Caco-2 (cell line): ENCODE measurements at regions not wholly inside any gene's neighbourhood (a gene's known extent, or its start where the extent isn't known, plus 50 kb on each side); places are given as distances from the start of the nearest gene placed in this dataset.

Source experiments
- BruUV-seq: library from RNA; stranded (reverse); fragments of 400-500 nt; replicated peaks from 2 replicates; lab custom pipeline; 2021; lab: Mats Ljungman, UMichigan
- CTCF ChIA-PET: fragments of 300-600 bp; sonication (Branson Sonifier 250); formaldehyde crosslinking; loops from one replicate; lab custom pipeline; 2022; ENCODE audit warnings: antibody characterized with exemption; lab: Charles Lee
- POLR2A ChIA-PET: fragments of 300-600 bp; sonication (Branson Sonifier 250); formaldehyde crosslinking; loops from one replicate; lab custom pipeline; 2022; ENCODE audit warnings: antibody characterized with exemption; lab: Charles Lee
- DNase-seq, 2 experiments: peaks; one replicate each; pipeline versions ENCODE4 v3.0.0 to v3.0.0-alpha.2; 2020 to 2022
- H3K27me3 ChIP-seq: replicated peaks from 2 replicates; pipeline ENCODE4 v1.6.0; 2011; ENCODE audit warnings: low read length; ENCODE audit not compliant: control insufficient read depth, insufficient read depth
- H3K36me3 ChIP-seq: 2 replicates; pipeline ENCODE4 v1.5.1; 2011; ENCODE audit warnings: low read length; ENCODE audit not compliant: control insufficient read depth, insufficient read depth
- H3K4me1 ChIP-seq: fragments of 250-450 bp; sonication (Bioruptor Pico); 2 replicates; pipeline ENCODE4 v1.5.1; 2020; ENCODE audit warnings: mild to moderate bottlenecking
- H3K4me3 ChIP-seq: 2 replicates; pipeline ENCODE4 v1.5.1; 2011; ENCODE audit warnings: low read depth, mild to moderate bottlenecking, control low read depth, low read length
- H3K9me3 ChIP-seq: fragments of 250-450 bp; sonication (Bioruptor Pico); 2 replicates; pipeline ENCODE4 v1.5.1; 2020; ENCODE audit warnings: mild to moderate bottlenecking, moderate library complexity
- H3K27ac Mint-ChIP-seq: one replicate; pipeline ENCODE4 v1.8.0; 2022; ENCODE audit warnings: mixed read lengths; ENCODE audit not compliant: unreplicated experiment
- H3K27me3 Mint-ChIP-seq: one replicate; pipeline ENCODE4 v1.8.0; 2022; ENCODE audit warnings: mixed read lengths; ENCODE audit not compliant: insufficient read depth, unreplicated experiment
- H3K36me3 Mint-ChIP-seq: one replicate; pipeline ENCODE4 v1.8.0; 2022; ENCODE audit warnings: mild to moderate bottlenecking, mixed read lengths; ENCODE audit not compliant: insufficient read depth, unreplicated experiment
- H3K4me1 Mint-ChIP-seq: one replicate; pipeline ENCODE4 v1.8.0; 2022; ENCODE audit warnings: low read depth, mixed read lengths; ENCODE audit not compliant: unreplicated experiment
- H3K4me3 Mint-ChIP-seq: one replicate; pipeline ENCODE4 v1.8.0; 2022; ENCODE audit warnings: mild to moderate bottlenecking, moderate library complexity, mixed read lengths; ENCODE audit not compliant: unreplicated experiment
- H3K9me3 Mint-ChIP-seq: one replicate; pipeline ENCODE4 v1.8.0; 2022; ENCODE audit warnings: mixed read lengths; ENCODE audit not compliant: unreplicated experiment
- CTCF ChIP-seq, 2 experiments: fragments of 200-600 bp in 1 of 2; IDR thresholded peaks; 1 replicate in 1 of 2; 2 replicates in 1 of 2; pipeline versions ENCODE4 v1.5.1 to v1.8.0; 2011 to 2022; ENCODE audit warnings: antibody characterized with exemption in 1 of 2, control low read depth in 1 of 2, inconsistent platforms in 1 of 2, low read depth in 1 of 2, low read length in 1 of 2, mild to moderate bottlenecking in 1 of 2, moderate library complexity in 1 of 2; ENCODE audit not compliant: insufficient read depth in 1 of 2, severe bottlenecking in 1 of 2, unreplicated experiment in 1 of 2
- intact Hi-C: fragments of 100-400 bp; cut with micrococcal nuclease; formaldehyde crosslinking; loops from one replicate; pipeline ENCODE4 v1.10.0; 2022; ENCODE audit not compliant: unreplicated experiment

- H3K4me1 ChIP-seq, result no peaks in the 10 kb centered on the region
- intact Hi-C loops, result no loop called here
- no TSS peak for BruUV-seq
- no peaks in the 10 kb centered on the region for H3K27me3 ChIP-seq
- TF ChIP-seq CTCF (IDR thresholded peaks at IDR 0.05; ENCODE audit: insufficient read depth in 1 of 2, low read depth in 1 of 2, low read length in 1 of 2, severe bottlenecking in 1 of 2, unreplicated experiment in 1 of 2), result no peak
- Mint-ChIP-seq H3K27ac (no peak overlapping the region), H3K4me3 (no peak overlapping the region), H3K27me3 (no peaks in the 10 kb centered on the region), H3K4me1 (no peaks in the 10 kb centered on the region), H3K9me3 (peaks cover 16% of the 10 kb centered on the region), H3K36me3 (no peaks in the 10 kb centered on the region)
- no peak overlapping the region for H3K4me3 ChIP-seq
- POLR2A ChIA-PET, result no interaction called here
- no peaks in the 10 kb centered on the region for H3K9me3 ChIP-seq
- CTCF ChIA-PET, result no interaction called here
- DNase-seq, result no peak
- H3K36me3 ChIP-seq, result no peaks in the 10 kb centered on the region
Measured at GRCh38 chr3:106540743-106541142, 671.9 kb upstream of the CBLB start.

GRCh38 chr3:106542101-106542769 is 673.4 kb upstream of the CBLB start:
- H3K9me3 ChIP-seq, result no peaks in the 10 kb centered on the region
- ChIA-PET CTCF (no interaction called here), POLR2A (no interaction called here)
- DNase-seq, result no peak
- BruUV-seq, result no TSS peak
- no peak overlapping the region for H3K27ac Mint-ChIP-seq
- intact Hi-C loops, result no loop called here
- H3K4me1 Mint-ChIP-seq, result no peaks in the 10 kb centered on the region
- no peaks in the 10 kb centered on the region for H3K36me3 ChIP-seq
- TF ChIP-seq CTCF (IDR thresholded peaks at IDR 0.05; ENCODE audit: insufficient read depth in 1 of 2, low read depth in 1 of 2, low read length in 1 of 2, severe bottlenecking in 1 of 2, unreplicated experiment in 1 of 2), result no peak
- H3K4me3 Mint-ChIP-seq, result no peak overlapping the region
- peaks cover 1% of the 10 kb centered on the region for H3K9me3 Mint-ChIP-seq
- no peak overlapping the region for H3K4me3 ChIP-seq
- H3K4me1 ChIP-seq, result no peaks in the 10 kb centered on the region
- H3K27me3 Mint-ChIP-seq, result no peaks in the 10 kb centered on the region
- H3K36me3 Mint-ChIP-seq, result no peaks in the 10 kb centered on the region
- H3K27me3 ChIP-seq, result no peaks in the 10 kb centered on the region

GRCh38 chr3:106552351-106553043 is 683.7 kb upstream of the CBLB start:
- CTCF ChIA-PET, result no interaction called here
- POLR2A ChIA-PET, result no interaction called here

More at GRCh38 chr3:106552351-106553043, 683.7 kb upstream of the CBLB start:
- no peak overlapping the region for H3K4me3 ChIP-seq
- Mint-ChIP-seq H3K36me3 (no peaks in the 10 kb centered on the region), H3K9me3 (no peaks in the 10 kb centered on the region), H3K4me1 (no peaks in the 10 kb centered on the region), H3K27ac (no peak overlapping the region), H3K4me3 (no peak overlapping the region), H3K27me3 (no peaks in the 10 kb centered on the region)
- DNase-seq, result no peak
- intact Hi-C loops, result no loop called here
- no peaks in the 10 kb centered on the region for H3K27me3 ChIP-seq
- no TSS peak for BruUV-seq
- TF ChIP-seq CTCF (IDR thresholded peaks at IDR 0.05; ENCODE audit: insufficient read depth in 1 of 2, low read depth in 1 of 2, low read length in 1 of 2, severe bottlenecking in 1 of 2, unreplicated experiment in 1 of 2), result no peak
- no peaks in the 10 kb centered on the region for H3K4me1 ChIP-seq
- no peaks in the 10 kb centered on the region for H3K9me3 ChIP-seq
- H3K36me3 ChIP-seq, result no peaks in the 10 kb centered on the region
